HG03571 (cell line): ENCODE measurements at regions not wholly inside any gene's neighbourhood (a gene's known extent, or its start where the extent isn't known, plus 50 kb on each side); places are given as distances from the start of the nearest gene placed in this dataset.
"Not testable (repeated sequence)": the region's sequence is repeated elsewhere in the genome, so short reads cannot be mapped to it uniquely, and the experiment has no call there.

Experiments
- ATAC-seq: cut with Tn5 transposase; IDR thresholded peaks from one replicate; pipeline ENCODE4 v1.9.1; 2021; ENCODE audit not compliant: unreplicated experiment

- not testable (repeated sequence) for ATAC-seq
Measured at GRCh38 chr20:26373066-26373465, 676.4 kb upstream of the ZNF337 start.

GRCh38 chr20:26354511-26354910 lies 657.9 kb upstream of the ZNF337 start:
- no peak for ATAC-seq

DNA sequence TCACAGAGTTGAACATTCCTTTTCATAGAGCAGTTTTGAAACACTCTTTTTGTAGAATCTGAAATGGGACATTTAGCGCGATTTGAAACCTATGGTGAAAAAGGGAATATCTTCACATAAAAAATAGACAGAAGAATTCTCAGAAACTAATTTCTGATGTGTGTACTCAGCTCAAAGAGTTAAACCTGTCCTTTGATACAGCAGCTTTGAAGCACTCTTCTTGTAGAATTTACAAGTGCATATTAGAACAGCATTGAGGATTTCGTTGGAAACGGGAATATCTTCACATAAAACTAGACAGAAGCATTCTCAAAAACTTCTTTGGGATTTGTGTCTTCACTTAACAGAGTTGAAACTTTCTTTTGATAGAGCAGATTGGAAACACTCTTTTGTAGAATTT lies 650.7 kb upstream of the ZNF337 start:
- ATAC-seq: no peak

- ATAC-seq: not testable (repeated sequence)
Measured at GRCh38 chr20:26340460-26341065, 643.9 kb upstream of the ZNF337 start.

DNA sequence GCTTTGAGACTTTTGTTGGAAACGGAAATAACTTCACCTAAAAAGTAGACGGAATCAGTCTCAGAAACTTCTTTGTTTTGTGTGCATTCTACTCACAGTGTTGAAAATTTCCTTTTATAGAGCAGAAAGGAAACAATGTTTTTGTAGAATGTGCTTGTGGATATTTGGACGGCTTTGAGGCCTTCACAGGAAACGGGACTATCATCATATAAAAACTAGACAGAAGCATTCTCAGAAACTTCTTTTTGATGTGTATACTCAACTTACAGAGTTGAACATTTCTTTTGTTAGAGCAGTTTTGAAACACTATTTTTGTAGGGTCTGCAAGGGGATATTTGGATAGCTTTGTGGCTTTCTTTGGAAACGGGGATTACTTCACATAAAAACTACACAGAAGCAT lies 627.5 kb upstream of the ZNF337 start:
- ATAC-seq: no peak

GRCh38 chr20:26315054-26315453 lies 618.4 kb upstream of the ZNF337 start:
- no peak for ATAC-seq

GRCh38 chr20:26309720-26310119 lies 613.1 kb upstream of the ZNF337 start:
- ATAC-seq: not testable (repeated sequence)

DNA sequence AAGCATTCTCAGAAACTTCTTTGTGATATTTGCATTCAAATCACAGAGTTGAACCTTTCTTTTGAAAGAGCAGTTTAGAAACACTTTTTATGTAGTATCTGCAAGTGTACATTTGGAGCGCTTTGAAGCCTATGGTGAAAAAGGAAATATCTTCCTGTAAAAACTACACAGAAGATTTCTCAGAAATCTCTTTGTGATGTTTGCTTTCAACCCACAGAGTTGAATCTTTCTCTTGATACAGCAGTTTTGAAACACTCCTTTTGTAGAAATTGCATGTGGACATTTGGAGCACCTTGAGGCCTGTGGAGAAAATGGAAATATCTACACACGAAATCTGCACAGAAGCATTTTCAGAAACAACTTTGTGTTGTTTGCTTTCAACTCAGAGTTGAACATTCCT lies 612.3 kb upstream of the ZNF337 start:
- ATAC-seq: no peak

DNA sequence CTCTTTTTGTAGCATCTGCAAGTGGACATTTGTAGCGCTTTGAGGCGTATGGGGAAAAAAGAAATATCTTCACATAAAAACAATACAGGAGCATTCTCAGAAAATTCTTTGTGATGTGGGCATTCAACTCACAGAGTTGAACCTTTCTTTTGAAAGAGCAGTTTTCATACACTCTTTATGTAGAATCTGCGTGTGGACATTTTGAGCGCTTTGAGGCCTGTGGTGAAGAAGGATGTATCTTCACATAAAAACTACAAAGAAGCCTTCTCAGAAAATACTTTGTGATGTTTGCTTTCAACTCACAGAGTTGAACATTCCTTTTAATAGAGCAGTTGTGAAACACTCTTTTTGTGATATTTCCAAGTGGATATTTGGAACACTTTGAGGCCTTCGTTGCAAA lies 598.4 kb upstream of the ZNF337 start:
- ATAC-seq: no peak

GRCh38 chr20:26288379-26289061 lies 591.9 kb upstream of the ZNF337 start:
- ATAC-seq: not testable (repeated sequence)

DNA sequence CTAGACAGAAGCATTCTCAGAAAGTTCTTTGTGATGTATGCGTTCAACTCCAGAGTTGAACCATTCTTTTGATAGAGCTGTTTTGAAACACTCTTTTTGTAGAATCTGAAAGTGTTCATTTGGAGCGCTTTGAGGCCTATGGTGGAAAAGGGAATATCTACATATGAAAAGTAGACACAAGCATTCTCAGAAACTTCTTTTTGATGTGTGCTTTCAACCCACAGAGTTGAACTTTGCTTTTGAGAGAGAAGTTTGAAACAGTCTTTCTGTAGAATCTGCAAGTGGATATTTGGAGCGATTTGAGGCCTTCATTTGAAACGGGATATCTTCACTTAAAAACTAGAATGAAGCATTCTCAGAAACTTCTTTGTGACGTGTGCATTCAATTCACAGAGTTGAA lies 582.6 kb upstream of the ZNF337 start:
- no peak for ATAC-seq

- no peak for ATAC-seq
Measured at GRCh38 chr20:26277339-26277738, 580.7 kb upstream of the ZNF337 start.

- no peak for ATAC-seq
Measured at GRCh38 chr20:26276554-26277210, 580.0 kb upstream of the ZNF337 start.

GRCh38 chr20:26268762-26269161 lies 572.1 kb upstream of the ZNF337 start:
- not testable (repeated sequence) for ATAC-seq

DNA sequence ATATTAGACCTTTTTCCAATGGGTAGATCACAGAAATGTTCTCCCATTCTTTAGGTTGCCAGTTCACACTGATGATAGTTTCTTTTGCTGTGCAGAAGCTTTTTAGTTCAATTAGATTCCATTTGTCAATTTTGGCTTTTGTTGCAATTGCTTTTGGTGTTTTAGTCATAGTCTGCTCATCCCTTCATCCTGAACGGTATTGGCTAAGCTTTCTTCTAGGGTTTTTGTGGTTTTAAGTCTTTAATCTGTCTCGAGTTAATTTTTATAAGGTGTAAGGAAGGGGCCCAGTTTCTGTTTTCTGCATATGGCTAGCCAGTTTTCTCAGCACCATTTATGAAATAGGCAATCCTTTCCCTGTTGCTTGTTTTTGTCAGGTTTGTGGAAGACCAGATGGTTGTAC lies 564.3 kb upstream of the ZNF337 start:
- ATAC-seq: not testable (repeated sequence)

GRCh38 chr20:26252311-26252975 lies 555.8 kb upstream of the ZNF337 start:
- ATAC-seq: not testable (repeated sequence)

DNA sequence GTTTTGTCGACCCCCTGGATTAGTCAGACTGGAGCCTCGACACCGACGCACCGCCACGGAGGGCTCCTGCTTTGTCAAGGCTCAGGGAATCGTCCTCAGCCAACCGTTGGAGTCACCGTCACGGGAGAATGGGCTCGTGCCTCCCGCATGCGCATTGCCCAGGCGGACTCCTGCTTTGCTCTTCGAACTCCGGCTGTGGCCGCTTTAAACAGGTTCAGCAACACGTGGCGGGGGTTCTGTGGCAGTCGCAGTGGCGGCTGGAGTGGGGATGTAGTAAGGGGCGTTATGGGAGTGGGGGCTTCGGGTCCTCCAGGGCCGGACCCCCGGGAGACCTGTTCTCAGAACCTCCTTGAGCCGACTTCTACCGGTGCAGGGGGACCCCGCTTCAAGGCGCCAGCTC lies 554.7 kb upstream of the ZNF337 start:
- ATAC-seq: not testable (repeated sequence)

DNA sequence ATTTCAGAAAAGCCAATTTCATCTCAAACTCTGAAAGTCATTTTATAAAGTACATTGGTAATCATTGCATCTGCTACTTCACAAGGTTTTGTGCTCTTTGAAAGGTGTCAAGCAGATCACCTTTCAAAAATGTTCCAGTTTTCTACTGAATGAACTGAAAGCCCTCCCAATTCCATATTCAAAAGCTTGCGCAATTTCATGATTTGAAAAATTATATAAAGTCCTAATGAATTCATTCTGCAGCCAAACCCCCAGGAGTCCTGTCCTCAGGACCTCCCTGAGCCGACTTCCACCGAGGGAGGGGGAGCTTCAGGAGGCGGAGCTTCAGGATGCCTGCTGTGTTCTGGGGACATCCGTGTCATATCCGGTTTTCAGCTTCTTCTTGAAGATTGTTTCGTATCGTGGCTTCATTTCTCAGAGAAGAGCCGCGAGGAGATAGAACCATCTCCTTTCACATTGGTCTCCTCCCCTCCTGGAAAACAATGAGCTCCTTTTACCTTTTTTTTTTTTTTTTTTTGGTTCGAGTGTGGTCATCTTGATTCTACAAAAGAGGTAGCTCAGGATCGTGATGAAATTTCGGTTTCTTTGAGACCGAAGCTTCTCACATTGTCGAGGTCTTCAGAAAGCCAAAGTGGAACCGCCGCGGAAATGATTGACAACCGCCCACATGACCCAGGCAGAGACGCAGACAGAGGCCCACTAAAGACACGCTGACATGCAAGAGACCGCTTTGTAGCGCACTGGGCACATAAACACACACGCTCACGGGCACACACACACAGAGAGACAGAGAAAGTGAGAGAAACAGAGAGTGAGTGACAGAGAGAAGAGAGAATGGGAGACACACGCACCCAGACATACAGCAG lies 553.8 kb upstream of the ZNF337 start:
- not testable (repeated sequence) for ATAC-seq

GRCh38 chr20:26243731-26244130 lies 547.1 kb upstream of the ZNF337 start:
- ATAC-seq: no peak

DNA sequence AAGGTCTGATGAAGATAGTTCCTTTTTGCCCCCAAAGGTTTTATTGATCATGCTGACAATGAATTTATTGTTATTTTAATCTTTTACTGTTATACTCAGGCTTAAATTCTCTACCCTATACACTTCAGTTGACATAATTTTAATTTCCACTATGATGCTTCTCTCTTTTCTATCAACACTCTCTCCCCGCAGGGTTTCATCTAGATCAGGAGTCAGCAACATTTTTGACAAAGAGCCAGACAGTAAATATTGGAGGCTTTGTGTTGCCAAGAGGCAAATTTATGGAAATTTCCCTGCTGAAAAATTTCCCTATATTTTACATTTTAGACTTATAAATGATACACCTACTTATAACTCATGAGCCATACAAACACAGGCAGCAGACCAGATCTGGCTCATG lies 524.0 kb upstream of the ZNF337 start:
- not testable (repeated sequence) for ATAC-seq

- not testable (repeated sequence) for ATAC-seq
Measured at GRCh38 chr20:26219546-26219945, 522.9 kb upstream of the ZNF337 start.
